Duodenal mucosa (tissue), 2 donors: ENCODE measurements at regions not wholly inside any gene's neighbourhood (a gene's known extent, or its start where the extent isn't known, plus 50 kb on each side); places are given as distances from the start of the nearest gene placed in this dataset.

Experiments used
- H3K27ac ChIP-seq: one replicate; pipeline ENCODE4 v1.7.0; 2013; ENCODE audit warnings: low read depth, low read length
- H3K27me3 ChIP-seq, 2 donors: one replicate each; pipeline ENCODE4 v1.7.0; 2013; ENCODE audit warnings: low read length in 2 of 2, control low read depth in 1 of 2; ENCODE audit not compliant: insufficient read depth in 2 of 2, control insufficient read depth in 1 of 2
- H3K36me3 ChIP-seq, 2 donors: one replicate each; pipeline ENCODE4 v1.7.0; 2013; ENCODE audit warnings: low read length in 2 of 2, control low read depth in 1 of 2; ENCODE audit not compliant: insufficient read depth in 2 of 2, control insufficient read depth in 1 of 2
- H3K4me1 ChIP-seq, 2 donors: one replicate each; pipeline ENCODE4 v1.7.0; 2013; ENCODE audit warnings: low read length in 2 of 2, control low read depth in 1 of 2; ENCODE audit not compliant: insufficient read depth in 2 of 2, control insufficient read depth in 1 of 2
- H3K4me3 ChIP-seq, 2 donors: one replicate each; pipeline ENCODE4 v1.7.0; 2013; ENCODE audit warnings: low read length in 2 of 2, low read depth in 1 of 2
- H3K9ac ChIP-seq, 2 donors: one replicate each; pipeline ENCODE4 v1.7.0; 2013; ENCODE audit warnings: low read length in 2 of 2, low read depth in 1 of 2
- H3K9me3 ChIP-seq, 2 donors: one replicate each; pipeline ENCODE4 v1.7.0; 2013; ENCODE audit warnings: low read length in 2 of 2, control low read depth in 1 of 2; ENCODE audit not compliant: control insufficient read depth in 1 of 2

DNA sequence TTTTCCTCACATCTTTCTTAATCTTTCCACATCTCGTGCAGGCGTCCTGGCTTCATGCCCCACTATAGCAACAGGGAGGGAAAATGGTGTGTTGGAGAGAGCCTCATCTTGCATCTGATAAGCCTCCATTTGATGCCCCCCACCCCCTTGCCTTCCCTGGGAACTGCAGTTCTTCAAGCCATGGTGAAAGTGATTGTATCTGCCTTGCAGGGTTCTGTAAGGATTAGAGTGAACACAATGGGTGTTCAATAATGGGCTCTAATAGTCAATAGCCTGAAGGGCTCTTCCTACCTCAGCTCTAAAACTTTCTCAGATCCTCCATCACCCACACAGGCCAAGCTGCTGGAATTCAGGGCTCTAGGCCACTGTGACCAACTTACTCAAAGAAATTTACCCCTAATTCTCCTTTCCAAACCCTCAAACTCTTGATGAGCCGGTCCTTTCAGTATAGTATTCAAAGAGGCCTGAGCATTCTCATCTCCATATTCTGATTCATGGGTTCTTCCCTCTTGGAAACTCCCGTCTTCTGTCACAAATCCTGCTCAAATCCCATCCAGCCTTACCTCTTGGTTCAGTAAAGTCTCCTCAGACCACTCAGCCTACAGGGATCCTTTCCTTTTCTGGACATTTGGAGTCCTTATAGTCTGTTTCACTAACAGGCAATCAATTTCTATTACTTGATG is 128.3 kb upstream of the TRIM2 start:
- Histone ChIP-seq H3K9me3 (no peaks in the 10 kb centered on the region), H3K27ac (no peak overlapping the region), H3K9ac (no peak overlapping the region), H3K4me3 (no peak overlapping the region), H3K4me1 (peaks cover 0 to 17% of the 10 kb centered on the region in 2 donors), H3K36me3 (no peaks in the 10 kb centered on the region), H3K27me3 (no peaks in the 10 kb centered on the region)

DNA sequence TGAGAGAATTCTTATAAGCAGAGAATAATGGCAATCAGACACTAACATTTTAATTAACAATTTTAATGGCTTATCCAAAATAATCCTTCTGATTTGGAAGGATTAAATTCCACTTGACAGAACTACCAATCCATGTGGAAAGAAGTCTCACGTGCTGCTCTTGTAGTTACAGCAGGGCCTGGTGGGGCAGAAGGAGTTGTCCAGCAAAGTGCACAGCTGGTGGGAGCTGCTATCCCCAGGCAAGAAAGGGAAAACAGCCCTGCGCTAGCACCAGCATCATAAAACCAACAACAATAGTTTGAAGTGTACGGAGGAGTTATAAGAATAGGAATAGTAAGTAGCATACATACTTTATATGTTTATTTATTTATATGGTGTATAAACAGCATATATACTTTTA is 127.4 kb upstream of the TRIM2 start:
- Histone ChIP-seq H3K36me3 (no peaks in the 10 kb centered on the region), H3K27ac (no peak overlapping the region), H3K4me1 (peaks cover 0 to 17% of the 10 kb centered on the region in 2 donors), H3K27me3 (no peaks in the 10 kb centered on the region), H3K9ac (no peak overlapping the region), H3K4me3 (no peak overlapping the region), H3K9me3 (no peaks in the 10 kb centered on the region)

GRCh38 chr4:153079857-153080391 is 124.3 kb upstream of the TRIM2 start:
- Histone ChIP-seq H3K4me3 (no peak overlapping the region), H3K27ac (no peak overlapping the region), H3K27me3 (no peaks in the 10 kb centered on the region), H3K4me1 (peaks cover 0 to 24% of the 10 kb centered on the region in 2 donors), H3K9me3 (no peaks in the 10 kb centered on the region), H3K36me3 (no peaks in the 10 kb centered on the region), H3K9ac (no peak overlapping the region)

GRCh38 chr4:153081006-153081580 is 123.2 kb upstream of the TRIM2 start:
- Histone ChIP-seq H3K9ac (no peak overlapping the region), H3K27me3 (no peaks in the 10 kb centered on the region), H3K36me3 (no peaks in the 10 kb centered on the region), H3K4me3 (no peak overlapping the region), H3K27ac (no peak overlapping the region), H3K9me3 (no peaks in the 10 kb centered on the region), H3K4me1 (peaks cover 4 to 29% of the 10 kb centered on the region in 2 donors)

DNA sequence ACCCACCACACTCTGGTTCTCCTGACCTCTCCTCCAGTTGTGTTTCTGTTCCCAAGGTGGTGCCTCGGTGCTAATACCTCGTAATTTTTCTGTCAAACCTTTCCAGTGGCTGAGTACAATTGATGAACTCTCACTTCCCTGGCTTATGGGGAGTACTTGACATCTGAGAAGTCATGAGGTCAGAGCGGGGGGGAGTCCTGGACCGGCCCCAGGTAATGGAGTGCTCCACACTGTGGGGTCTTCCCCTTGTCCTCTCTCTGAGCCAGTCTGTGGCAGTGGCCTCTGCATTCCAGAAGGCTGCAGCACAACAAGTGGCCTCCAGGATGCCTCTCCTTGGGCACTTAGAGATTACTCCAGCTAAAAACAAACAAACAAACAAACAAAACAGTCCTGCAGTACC is 122.5 kb upstream of the TRIM2 start:
- no peaks in the 10 kb centered on the region for H3K27me3 ChIP-seq
- H3K9ac ChIP-seq: no peak overlapping the region
- no peak overlapping the region for H3K4me3 ChIP-seq
- H3K36me3 ChIP-seq: no peaks in the 10 kb centered on the region
- H3K4me1 ChIP-seq: peaks cover 4 to 29% of the 10 kb centered on the region in 2 donors
- H3K9me3 ChIP-seq: no peaks in the 10 kb centered on the region
- no peak overlapping the region for H3K27ac ChIP-seq

DNA sequence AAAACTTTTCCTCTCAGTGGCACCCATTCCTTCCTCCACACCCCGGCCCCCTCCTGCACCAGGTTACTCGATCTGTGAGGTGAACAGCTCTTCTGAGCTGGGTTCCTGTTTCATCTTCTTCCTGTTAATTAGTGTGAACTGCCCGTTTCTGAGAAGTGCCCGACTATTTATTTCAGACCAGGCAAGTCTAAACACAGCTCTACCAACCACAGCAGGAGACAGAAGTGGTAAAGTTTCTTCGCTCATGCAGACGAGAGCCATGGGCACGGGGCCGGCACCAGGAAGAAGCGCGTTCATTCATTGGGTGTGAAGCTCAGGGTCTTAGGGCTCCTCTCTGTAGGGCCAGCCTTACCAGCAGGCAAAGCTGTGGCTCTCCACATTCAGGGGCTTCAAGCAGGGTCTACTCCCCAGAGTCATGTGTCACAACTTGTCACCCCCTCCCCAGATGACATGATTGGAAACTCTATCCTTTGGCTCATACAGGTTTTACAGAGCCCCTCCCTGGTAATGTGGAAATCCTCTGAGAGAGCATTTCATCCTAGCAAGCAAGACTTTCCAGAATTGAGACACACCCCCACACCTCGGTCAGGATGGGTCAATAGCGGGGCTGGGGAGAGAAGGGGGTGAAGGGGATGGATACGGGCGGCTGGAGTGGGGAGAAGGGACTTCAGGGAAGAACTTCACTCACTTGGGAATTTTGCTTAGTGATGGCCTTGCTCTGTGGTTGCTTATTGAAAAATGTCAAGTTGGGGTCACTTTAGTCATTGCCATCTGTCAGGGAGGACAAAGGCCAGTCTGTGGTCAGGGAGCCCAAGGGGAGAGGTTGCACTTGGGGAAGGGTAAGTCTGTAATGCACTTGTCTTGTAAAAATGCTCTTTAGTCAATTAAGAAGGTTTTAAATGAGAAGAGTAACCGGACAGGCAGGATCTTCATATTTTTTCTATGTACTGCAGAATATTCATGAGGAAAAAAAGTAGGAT is 121.6 kb upstream of the TRIM2 start:
- no peaks in the 10 kb centered on the region for H3K27me3 ChIP-seq
- H3K4me3 ChIP-seq: no peak overlapping the region
- H3K36me3 ChIP-seq: no peaks in the 10 kb centered on the region
- H3K27ac ChIP-seq: no peak overlapping the region
- H3K9ac ChIP-seq: peak overlapping the region; percentile 1 to 22
- peaks cover 4 to 29% of the 10 kb centered on the region in 2 donors for H3K4me1 ChIP-seq
- H3K9me3 ChIP-seq: no peaks in the 10 kb centered on the region

DNA sequence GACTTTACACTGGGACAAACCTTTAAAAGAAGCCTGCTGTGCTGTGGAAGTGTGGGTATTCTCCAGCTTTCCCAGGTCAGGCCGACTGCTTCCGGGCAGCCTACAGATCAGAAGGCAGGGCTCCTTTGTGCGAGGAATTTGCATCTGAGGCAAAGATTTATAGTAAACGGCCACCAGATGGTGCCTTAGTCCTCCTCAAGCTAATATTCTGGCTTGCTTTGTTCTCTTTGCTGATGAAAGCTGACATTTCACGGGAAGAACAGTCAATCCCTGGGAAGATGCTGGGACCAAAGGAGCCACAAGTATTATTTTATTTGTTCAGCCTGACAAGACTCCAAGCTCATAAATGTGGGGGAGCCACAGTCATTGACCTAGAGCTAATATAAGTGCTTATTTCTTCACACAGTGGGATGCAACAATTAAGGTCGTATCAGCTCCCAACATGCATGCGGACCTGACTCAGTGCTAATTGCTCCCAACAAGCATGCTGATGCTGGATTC is 120.7 kb upstream of the TRIM2 start:
- Histone ChIP-seq H3K27me3 (no peaks in the 10 kb centered on the region), H3K4me1 (peaks cover 4 to 29% of the 10 kb centered on the region in 2 donors), H3K36me3 (no peaks in the 10 kb centered on the region), H3K4me3 (no peak overlapping the region), H3K9ac (peak overlapping the region; percentile 1 to 22), H3K9me3 (no peaks in the 10 kb centered on the region), H3K27ac (no peak overlapping the region)

DNA sequence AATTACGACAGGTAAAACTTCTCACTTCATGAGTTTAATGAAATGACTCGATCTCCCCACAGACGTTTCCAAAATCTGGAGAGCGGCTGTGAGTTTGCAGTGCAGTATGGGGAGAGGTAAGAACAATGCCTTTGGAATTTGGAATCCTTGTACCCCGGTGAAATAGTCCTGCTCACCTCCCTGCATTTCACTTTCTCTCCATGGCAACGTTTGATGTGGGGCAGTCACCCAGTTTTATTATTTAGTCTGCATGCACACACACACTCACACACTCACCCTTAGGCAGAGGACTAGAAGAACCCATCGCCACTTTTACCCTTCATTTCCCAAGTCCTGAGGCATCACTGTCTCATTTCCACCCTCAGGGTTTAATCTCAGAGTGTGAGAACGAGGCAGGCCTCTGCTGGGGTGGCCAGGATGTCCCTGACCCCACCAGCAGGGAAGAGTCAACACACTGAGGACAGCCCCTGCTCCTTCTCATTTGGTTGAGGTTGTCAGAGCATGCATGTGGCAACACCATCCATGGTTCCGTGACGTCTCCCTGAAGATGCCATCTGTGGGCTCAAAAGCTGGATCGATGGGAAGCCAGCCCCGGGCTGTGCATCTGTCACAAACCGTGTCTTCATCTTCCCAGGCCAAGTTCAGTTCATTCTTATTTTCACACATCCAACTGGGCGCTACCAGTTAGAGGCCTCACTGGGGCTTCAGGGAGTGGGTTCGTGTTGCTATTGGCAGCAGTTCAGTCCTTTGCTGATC is 119.8 kb upstream of the TRIM2 start:
- no peak overlapping the region for H3K9ac ChIP-seq
- no peaks in the 10 kb centered on the region for H3K27me3 ChIP-seq
- H3K4me3 ChIP-seq: no peak overlapping the region
- no peaks in the 10 kb centered on the region for H3K36me3 ChIP-seq
- no peaks in the 10 kb centered on the region for H3K9me3 ChIP-seq
- no peak overlapping the region for H3K27ac ChIP-seq
- peaks cover 4 to 29% of the 10 kb centered on the region in 2 donors for H3K4me1 ChIP-seq

GRCh38 chr4:153084980-153085630 is 119.1 kb upstream of the TRIM2 start:
- H3K27me3 ChIP-seq: no peaks in the 10 kb centered on the region
- H3K27ac ChIP-seq: no peak overlapping the region
- no peaks in the 10 kb centered on the region for H3K9me3 ChIP-seq
- peak overlapping the region in 1 of 2 donors; percentile 41 for H3K9ac ChIP-seq
- peaks cover 4 to 26% of the 10 kb centered on the region in 2 donors for H3K4me1 ChIP-seq
- H3K4me3 ChIP-seq: no peak overlapping the region
- no peaks in the 10 kb centered on the region for H3K36me3 ChIP-seq
